Osteocyte (in vitro differentiated cells): ENCODE measurements at regions not wholly inside any gene's neighbourhood (a gene's known extent, or its start where the extent isn't known, plus 50 kb on each side); places are given as distances from the start of the nearest gene placed in this dataset.

Experiments used
- DNase-seq: peaks from one replicate; pipeline ENCODE4 v3.0.0; 2021; ENCODE audit warnings: mixed read lengths; ENCODE audit not compliant: unreplicated experiment; ENCODE audit errors: extremely low spot score
- H3K27ac Mint-ChIP-seq: one replicate; pipeline ENCODE4 v1.8.0; 2021; ENCODE audit warnings: mild to moderate bottlenecking, mixed read lengths; ENCODE audit not compliant: unreplicated experiment
- H3K27me3 Mint-ChIP-seq: one replicate; pipeline ENCODE4 v1.8.0; 2021; ENCODE audit warnings: mixed read lengths; ENCODE audit not compliant: unreplicated experiment
- H3K36me3 Mint-ChIP-seq: one replicate; pipeline ENCODE4 v1.8.0; 2021; ENCODE audit warnings: mixed read lengths; ENCODE audit not compliant: unreplicated experiment
- H3K4me1 Mint-ChIP-seq: one replicate; pipeline ENCODE4 v1.8.0; 2021; ENCODE audit warnings: mixed read lengths; ENCODE audit not compliant: unreplicated experiment
- H3K4me3 Mint-ChIP-seq: one replicate; pipeline ENCODE4 v1.8.0; 2021; ENCODE audit warnings: mild to moderate bottlenecking, moderate library complexity, mixed read lengths; ENCODE audit not compliant: unreplicated experiment
- H3K9me3 Mint-ChIP-seq: one replicate; pipeline ENCODE4 v1.8.0; 2021; ENCODE audit warnings: mixed read lengths; ENCODE audit not compliant: unreplicated experiment
- TF ChIP-seq, protein P1 (sequence below): fragments of 200-600 bp; sonication (generic); IDR thresholded peaks from 2 replicates; pipeline ENCODE4 v1.5.0; 2021; ENCODE audit warnings: antibody characterized with exemption, mild to moderate bottlenecking, moderate library complexity

DNA sequence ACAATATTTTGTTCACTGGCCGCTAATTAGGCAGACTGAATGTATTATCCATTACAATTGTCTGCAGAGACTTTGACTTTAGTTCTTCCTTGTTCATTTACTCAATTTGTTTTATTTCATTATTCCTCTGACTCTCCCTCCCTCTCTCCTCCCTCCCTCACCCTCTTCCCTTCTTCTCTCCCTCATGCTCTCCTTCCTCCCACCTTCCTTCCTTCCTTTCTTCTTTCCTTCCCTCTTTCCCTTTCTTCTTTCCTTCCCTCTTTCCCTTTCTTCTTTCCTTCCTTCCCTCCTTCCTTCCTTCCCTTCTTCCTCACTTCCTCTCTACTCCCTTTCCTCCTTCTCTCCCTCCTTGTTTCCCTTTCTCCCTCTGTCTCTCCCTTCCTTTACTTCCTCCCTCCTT is 1591.0 kb upstream of the SLC10A2 start:
- no peaks in the 10 kb centered on the region for H3K36me3 Mint-ChIP-seq
- TF ChIP-seq, protein P1, sequence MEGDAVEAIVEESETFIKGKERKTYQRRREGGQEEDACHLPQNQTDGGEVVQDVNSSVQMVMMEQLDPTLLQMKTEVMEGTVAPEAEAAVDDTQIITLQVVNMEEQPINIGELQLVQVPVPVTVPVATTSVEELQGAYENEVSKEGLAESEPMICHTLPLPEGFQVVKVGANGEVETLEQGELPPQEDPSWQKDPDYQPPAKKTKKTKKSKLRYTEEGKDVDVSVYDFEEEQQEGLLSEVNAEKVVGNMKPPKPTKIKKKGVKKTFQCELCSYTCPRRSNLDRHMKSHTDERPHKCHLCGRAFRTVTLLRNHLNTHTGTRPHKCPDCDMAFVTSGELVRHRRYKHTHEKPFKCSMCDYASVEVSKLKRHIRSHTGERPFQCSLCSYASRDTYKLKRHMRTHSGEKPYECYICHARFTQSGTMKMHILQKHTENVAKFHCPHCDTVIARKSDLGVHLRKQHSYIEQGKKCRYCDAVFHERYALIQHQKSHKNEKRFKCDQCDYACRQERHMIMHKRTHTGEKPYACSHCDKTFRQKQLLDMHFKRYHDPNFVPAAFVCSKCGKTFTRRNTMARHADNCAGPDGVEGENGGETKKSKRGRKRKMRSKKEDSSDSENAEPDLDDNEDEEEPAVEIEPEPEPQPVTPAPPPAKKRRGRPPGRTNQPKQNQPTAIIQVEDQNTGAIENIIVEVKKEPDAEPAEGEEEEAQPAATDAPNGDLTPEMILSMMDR: no peak
- no peaks in the 10 kb centered on the region for H3K27me3 Mint-ChIP-seq
- no peak for DNase-seq
- no peak overlapping the region for H3K4me3 Mint-ChIP-seq
- H3K9me3 Mint-ChIP-seq: no peaks in the 10 kb centered on the region
- H3K4me1 Mint-ChIP-seq: no peaks in the 10 kb centered on the region
- no peak overlapping the region for H3K27ac Mint-ChIP-seq

DNA sequence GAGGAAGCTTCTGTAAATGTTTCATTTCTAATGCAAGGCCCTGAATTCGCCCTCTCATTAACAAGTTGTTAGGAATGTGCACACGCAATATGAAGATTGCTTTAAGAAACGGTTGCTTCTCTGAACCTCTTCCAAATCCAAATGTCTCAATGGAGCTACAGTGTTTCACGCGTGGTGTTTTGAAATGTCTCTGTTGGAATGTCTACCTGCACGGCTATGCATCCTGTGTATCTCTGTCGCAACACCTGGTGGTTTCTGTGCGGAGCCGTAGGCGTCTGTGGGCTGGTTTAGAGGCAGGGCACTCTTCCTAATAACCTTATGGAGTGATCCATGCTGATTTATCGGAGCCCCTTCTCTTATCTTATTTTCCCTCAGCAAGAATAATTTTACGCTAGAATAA is 1584.2 kb upstream of the SLC10A2 start:
- no peaks in the 10 kb centered on the region for H3K4me1 Mint-ChIP-seq
- no peak overlapping the region for H3K27ac Mint-ChIP-seq
- H3K4me3 Mint-ChIP-seq: no peak overlapping the region
- no peaks in the 10 kb centered on the region for H3K36me3 Mint-ChIP-seq
- H3K9me3 Mint-ChIP-seq: no peaks in the 10 kb centered on the region
- no peak for DNase-seq
- TF ChIP-seq, protein P1: no peak
- no peaks in the 10 kb centered on the region for H3K27me3 Mint-ChIP-seq

DNA sequence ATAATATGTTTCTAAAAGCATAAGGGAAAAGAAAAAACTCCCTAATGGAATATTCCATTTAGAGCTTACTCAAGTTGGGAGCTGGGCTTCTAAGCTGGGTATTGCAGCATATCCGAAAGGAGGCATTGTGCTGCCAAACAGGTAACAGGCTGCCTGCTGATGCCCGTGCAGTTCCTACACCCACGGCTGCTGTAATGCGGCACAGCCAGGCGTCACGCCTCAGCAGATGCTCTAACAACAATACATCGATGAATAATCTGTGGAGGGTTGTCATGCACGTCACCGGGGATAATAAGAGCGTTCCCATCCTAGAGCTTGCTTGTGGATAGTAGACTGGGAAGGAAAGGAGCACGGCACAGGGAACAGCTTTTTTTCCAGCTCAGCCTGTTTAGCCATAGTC is 1582.1 kb upstream of the SLC10A2 start:
- no peaks in the 10 kb centered on the region for H3K9me3 Mint-ChIP-seq
- TF ChIP-seq, protein P1: no peak
- no peaks in the 10 kb centered on the region for H3K4me1 Mint-ChIP-seq
- no peak for DNase-seq
- H3K36me3 Mint-ChIP-seq: no peaks in the 10 kb centered on the region
- H3K27ac Mint-ChIP-seq: no peak overlapping the region
- H3K4me3 Mint-ChIP-seq: no peak overlapping the region
- no peaks in the 10 kb centered on the region for H3K27me3 Mint-ChIP-seq

DNA sequence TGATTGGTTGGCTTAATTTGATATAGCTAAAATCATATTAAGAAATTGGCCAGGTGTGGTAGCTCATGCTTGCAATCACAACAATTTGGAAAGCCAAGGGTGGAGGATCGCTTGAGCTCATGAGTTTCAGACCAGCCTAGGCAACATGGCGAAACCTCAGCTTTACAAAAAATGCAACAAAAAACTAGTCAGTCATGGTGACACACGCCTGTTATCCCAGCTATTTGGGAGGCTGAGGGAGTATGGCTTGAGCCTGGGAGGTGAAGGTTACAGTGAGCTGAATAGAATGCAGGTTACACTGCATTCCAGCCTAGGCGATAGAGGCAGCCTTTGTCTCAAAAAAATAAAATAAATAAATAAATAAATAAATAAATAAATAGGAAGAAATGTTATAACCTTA is 1579.6 kb upstream of the SLC10A2 start:
- Mint-ChIP-seq H3K27me3 (no peaks in the 10 kb centered on the region), H3K4me1 (no peaks in the 10 kb centered on the region), H3K9me3 (no peaks in the 10 kb centered on the region), H3K36me3 (no peaks in the 10 kb centered on the region), H3K4me3 (no peak overlapping the region), H3K27ac (no peak overlapping the region)
- no peak for DNase-seq
- TF ChIP-seq, protein P1: no peak

DNA sequence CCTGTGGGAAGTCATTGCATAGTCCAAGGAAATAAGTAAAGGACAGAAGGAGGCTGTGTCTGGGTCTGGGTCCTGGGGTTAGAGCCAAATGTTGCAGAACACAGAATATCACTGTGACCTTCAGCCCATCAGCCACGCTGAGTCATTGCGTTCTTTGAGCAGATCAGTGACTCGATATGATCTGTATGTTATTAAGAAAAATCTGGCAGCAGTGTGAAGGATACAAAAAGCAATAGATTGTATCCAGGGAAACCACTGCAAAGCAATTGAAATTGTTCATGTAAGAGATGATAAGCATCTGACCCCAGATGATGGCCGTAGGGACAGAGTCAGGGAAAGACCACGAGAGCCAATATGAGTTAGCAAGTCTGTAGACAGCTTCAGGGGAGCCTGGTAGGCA is 1575.1 kb upstream of the SLC10A2 start:
- Mint-ChIP-seq H3K4me3 (no peak overlapping the region), H3K27me3 (no peaks in the 10 kb centered on the region), H3K36me3 (no peaks in the 10 kb centered on the region), H3K4me1 (no peaks in the 10 kb centered on the region), H3K9me3 (no peaks in the 10 kb centered on the region), H3K27ac (no peak overlapping the region)
- TF ChIP-seq, protein P1: no peak
- DNase-seq: no peak
